Neural cell (in vitro differentiated cells): ENCODE measurements at regions not wholly inside any gene's neighbourhood (a gene's known extent, or its start where the extent isn't known, plus 50 kb on each side); places are given as distances from the start of the nearest gene placed in this dataset.

Experiments used
- CTCF ChIP-seq: fragments of 450-650 bp; IDR thresholded peaks from 2 replicates; pipeline ENCODE4 v1.5.1; 2014; ENCODE audit warnings: antibody characterized with exemption, mild to moderate bottlenecking, moderate library complexity; ENCODE audit not compliant: poor library complexity, severe bottlenecking
- EP300 ChIP-seq: fragments of 450-650 bp; conservative IDR thresholded peaks from 2 replicates; pipeline ENCODE4 v1.6.1; 2014; ENCODE audit warnings: antibody characterized with exemption, mild to moderate bottlenecking, moderate library complexity; ENCODE audit not compliant: poor library complexity, severe bottlenecking
- EZH2 ChIP-seq: fragments of 200-600, 300-800 bp; shearing (Covaris generic), sonication (generic); IDR thresholded peaks from 2 replicates; pipeline ENCODE4 v1.6.1; 2014; ENCODE audit warnings: antibody characterized with exemption, low read length, borderline replicate concordance, mild to moderate bottlenecking; ENCODE audit not compliant: insufficient read depth, poor library complexity, severe bottlenecking
- MXI1 ChIP-seq: fragments of 450-650 bp; conservative IDR thresholded peaks from 2 replicates; pipeline ENCODE4 v1.6.1; 2014; ENCODE audit warnings: antibody characterized with exemption, mild to moderate bottlenecking; ENCODE audit not compliant: poor library complexity, severe bottlenecking
- POLR2AphosphoS5 ChIP-seq: IDR thresholded peaks from 2 replicates; pipeline ENCODE4 v1.6.1; 2012
- TF ChIP-seq, protein P1 (sequence below): IDR thresholded peaks from 2 replicates; pipeline ENCODE4 v1.6.1; 2012; ENCODE audit warnings: borderline replicate concordance

GRCh38 chr2:42926434-42927333 is 134.3 kb upstream of the HAAO start:
- TF ChIP-seq CTCF (no peak), EZH2 (no peak), POLR2AphosphoS5 (no peak), EP300 (no peak), MXI1 (no peak)
- TF ChIP-seq, protein P1, sequence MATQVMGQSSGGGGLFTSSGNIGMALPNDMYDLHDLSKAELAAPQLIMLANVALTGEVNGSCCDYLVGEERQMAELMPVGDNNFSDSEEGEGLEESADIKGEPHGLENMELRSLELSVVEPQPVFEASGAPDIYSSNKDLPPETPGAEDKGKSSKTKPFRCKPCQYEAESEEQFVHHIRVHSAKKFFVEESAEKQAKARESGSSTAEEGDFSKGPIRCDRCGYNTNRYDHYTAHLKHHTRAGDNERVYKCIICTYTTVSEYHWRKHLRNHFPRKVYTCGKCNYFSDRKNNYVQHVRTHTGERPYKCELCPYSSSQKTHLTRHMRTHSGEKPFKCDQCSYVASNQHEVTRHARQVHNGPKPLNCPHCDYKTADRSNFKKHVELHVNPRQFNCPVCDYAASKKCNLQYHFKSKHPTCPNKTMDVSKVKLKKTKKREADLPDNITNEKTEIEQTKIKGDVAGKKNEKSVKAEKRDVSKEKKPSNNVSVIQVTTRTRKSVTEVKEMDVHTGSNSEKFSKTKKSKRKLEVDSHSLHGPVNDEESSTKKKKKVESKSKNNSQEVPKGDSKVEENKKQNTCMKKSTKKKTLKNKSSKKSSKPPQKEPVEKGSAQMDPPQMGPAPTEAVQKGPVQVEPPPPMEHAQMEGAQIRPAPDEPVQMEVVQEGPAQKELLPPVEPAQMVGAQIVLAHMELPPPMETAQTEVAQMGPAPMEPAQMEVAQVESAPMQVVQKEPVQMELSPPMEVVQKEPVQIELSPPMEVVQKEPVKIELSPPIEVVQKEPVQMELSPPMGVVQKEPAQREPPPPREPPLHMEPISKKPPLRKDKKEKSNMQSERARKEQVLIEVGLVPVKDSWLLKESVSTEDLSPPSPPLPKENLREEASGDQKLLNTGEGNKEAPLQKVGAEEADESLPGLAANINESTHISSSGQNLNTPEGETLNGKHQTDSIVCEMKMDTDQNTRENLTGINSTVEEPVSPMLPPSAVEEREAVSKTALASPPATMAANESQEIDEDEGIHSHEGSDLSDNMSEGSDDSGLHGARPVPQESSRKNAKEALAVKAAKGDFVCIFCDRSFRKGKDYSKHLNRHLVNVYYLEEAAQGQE: no peak
